HG02763 (cell line): ENCODE measurements at regions not wholly inside any gene's neighbourhood (a gene's known extent, or its start where the extent isn't known, plus 50 kb on each side); places are given as distances from the start of the nearest gene placed in this dataset.

Experiments used
- ATAC-seq: cut with Tn5 transposase; IDR thresholded peaks from one replicate; pipeline ENCODE4 v1.9.1; 2021; ENCODE audit warnings: mild to moderate bottlenecking, moderate library complexity; ENCODE audit not compliant: unreplicated experiment

GRCh38 chr2:105150231-105150630, 91.3 kb upstream of the GPR45 start:
- no peak for ATAC-seq

GRCh38 chr2:105154119-105154818, 87.3 kb upstream of the GPR45 start:
- no peak for ATAC-seq

GRCh38 chr2:105156166-105156565, 85.4 kb upstream of the GPR45 start:
- no peak for ATAC-seq

GRCh38 chr2:105158002-105158401, 83.5 kb upstream of the GPR45 start:
- no peak for ATAC-seq

- ATAC-seq: no peak
These were observed 74.9 kb upstream of the GPR45 start for GRCh38 chr2:105166688-105167087.

- ATAC-seq: no peak
These were observed 73.0 kb upstream of the GPR45 start for GRCh38 chr2:105168543-105168942.

GRCh38 chr2:105175231-105175630, 66.3 kb upstream of the GPR45 start:
- ATAC-seq: no peak

GRCh38 chr2:105176429-105176828, 65.1 kb upstream of the GPR45 start:
- ATAC-seq: no peak

- ATAC-seq: no peak
These were observed 64.5 kb upstream of the GPR45 start for GRCh38 chr2:105177008-105177407.

GRCh38 chr2:105177536-105178254, 63.8 kb upstream of the GPR45 start:
- no peak for ATAC-seq

- no peak for ATAC-seq
These were observed 61.8 kb upstream of the GPR45 start for GRCh38 chr2:105179469-105180372.

GRCh38 chr2:105180491-105180972, 61.0 kb upstream of the GPR45 start:
- no peak for ATAC-seq

GRCh38 chr2:105181282-105181681, 60.3 kb upstream of the GPR45 start:
- ATAC-seq: no peak

GRCh38 chr2:105183555-105184323, 57.8 kb upstream of the GPR45 start:
- ATAC-seq: peak; percentile 60

GRCh38 chr2:105184420-105184819, 57.1 kb upstream of the GPR45 start:
- ATAC-seq: no peak

- ATAC-seq: no peak
These were observed 54.5 kb upstream of the GPR45 start for GRCh38 chr2:105186967-105187498.

- no peak for ATAC-seq
These were observed 54.0 kb upstream of the GPR45 start for GRCh38 chr2:105187531-105187930.

GRCh38 chr2:105188343-105188742, 53.2 kb upstream of the GPR45 start:
- ATAC-seq: no peak
